GM12872 (cell line): ENCODE measurements at regions not wholly inside any gene's neighbourhood (a gene's known extent, or its start where the extent isn't known, plus 50 kb on each side); places are given as distances from the start of the nearest gene placed in this dataset.

Experiments
- TF ChIP-seq, protein P1 (sequence below): IDR thresholded peaks from 3 replicates; pipeline ENCODE4 v1.5.1; 2011; ENCODE audit warnings: low read depth, mild to moderate bottlenecking, low read length, moderate library complexity; ENCODE audit not compliant: insufficient read depth

DNA sequence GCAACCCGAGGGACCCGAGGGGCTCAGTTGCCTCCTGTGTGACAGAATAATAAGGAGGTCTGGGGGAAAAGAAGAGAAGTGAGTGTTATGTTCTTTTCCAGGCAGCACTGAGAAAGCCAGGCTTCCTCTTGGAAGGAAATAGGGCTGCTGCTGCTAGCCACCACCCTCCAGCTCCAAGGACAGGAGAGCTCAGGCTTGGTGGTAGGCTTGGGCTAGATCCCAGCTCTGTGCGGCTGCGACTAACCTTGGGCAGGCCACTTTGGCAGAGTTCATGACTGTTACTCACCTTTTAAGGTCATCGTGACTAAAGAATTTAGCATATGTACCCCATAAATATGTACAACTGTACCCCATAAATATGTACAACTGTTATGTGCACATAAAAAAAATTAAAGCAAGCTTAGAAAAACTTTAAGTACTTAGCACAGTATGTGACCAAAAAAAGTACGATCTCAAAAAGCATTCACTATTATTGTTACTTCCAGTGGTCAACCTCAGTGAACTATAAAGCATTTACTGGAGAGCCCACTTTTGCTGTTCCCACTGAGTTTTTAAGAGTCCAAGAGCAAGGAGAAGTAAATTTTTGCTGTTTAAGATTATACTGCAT, 124.7 kb upstream of the POU2AF2 start:
- TF ChIP-seq, protein P1, sequence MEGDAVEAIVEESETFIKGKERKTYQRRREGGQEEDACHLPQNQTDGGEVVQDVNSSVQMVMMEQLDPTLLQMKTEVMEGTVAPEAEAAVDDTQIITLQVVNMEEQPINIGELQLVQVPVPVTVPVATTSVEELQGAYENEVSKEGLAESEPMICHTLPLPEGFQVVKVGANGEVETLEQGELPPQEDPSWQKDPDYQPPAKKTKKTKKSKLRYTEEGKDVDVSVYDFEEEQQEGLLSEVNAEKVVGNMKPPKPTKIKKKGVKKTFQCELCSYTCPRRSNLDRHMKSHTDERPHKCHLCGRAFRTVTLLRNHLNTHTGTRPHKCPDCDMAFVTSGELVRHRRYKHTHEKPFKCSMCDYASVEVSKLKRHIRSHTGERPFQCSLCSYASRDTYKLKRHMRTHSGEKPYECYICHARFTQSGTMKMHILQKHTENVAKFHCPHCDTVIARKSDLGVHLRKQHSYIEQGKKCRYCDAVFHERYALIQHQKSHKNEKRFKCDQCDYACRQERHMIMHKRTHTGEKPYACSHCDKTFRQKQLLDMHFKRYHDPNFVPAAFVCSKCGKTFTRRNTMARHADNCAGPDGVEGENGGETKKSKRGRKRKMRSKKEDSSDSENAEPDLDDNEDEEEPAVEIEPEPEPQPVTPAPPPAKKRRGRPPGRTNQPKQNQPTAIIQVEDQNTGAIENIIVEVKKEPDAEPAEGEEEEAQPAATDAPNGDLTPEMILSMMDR: no peak

DNA sequence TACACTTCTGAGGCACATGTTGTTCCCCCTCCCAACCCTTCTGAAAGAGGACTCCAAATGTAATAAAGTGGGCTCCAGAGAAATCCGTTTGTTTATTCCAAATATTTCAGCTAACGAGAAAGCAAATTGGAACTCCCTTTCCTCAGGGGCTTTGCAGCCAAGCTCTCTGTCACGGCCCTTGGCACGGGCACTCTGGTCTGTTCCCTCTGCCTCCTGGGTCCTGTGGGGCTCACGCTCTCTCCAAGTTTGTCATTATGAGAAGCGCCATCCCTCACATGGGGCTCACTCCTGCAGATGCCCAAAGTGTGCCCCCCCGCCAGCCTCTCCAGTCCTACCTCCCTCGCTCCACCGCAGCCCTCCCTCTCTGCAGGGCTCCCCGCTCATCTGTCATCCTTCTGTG, 125.4 kb upstream of the POU2AF2 start:
- TF ChIP-seq, protein P1: no peak

DNA sequence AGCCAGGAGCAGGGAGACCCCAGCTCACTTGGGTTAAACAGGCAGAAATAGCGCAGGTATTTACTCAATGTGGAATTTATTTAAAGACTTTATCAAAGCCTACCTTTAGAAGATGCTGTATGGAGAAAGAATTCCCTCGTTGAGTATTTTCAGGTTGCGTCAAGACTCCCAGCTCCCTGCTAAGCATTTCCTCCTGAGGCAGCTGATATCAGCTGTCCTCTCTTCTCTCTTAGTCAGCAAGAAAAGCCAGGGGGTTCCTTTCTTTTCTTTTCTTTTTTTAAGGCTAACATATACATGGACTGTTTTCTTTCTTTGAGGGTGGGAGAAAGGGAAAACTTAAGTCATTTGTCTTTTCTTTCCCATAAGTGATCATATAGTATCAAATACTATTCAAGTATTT, 125.8 kb upstream of the POU2AF2 start:
- TF ChIP-seq, protein P1: no peak

DNA sequence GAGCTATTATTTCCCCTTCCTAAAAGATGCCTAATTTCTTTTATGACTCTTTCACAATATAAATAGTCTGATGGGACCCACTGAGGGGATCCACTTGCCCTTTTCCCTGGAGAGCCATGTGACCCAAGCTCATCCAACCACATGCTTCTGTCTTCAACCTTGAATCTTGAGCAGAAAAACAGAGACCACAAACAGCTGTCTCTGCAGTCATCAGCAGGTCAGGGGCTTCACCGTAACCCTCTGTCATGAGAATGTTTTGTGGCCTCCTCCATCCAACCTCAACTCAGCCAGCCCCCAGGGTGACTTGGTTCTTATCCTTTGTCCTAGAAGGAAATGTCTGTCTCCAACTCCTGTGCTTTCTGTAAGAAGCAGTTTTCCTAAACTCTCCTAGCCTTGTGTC, 129.6 kb upstream of the POU2AF2 start:
- TF ChIP-seq, protein P1: no peak

DNA sequence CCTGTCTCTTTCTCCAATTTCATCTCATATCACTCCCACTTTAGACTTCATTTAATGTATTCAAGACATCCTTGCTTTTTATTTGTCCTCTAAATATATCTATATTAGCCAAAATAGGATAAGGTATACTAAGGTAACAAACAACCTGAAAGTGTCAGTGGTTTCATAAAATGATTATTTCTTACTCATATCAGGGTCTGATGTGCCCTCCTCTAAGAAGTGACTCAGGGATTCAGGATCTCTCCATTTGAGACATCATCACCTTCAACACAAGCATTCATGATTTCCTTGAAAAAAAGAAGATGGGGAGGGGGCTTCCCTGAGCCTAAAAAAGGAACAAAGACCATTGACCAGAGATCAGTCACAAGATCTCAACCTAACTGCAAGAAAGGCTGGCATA, 131.4 kb upstream of the POU2AF2 start:
- TF ChIP-seq, protein P1: no peak

DNA sequence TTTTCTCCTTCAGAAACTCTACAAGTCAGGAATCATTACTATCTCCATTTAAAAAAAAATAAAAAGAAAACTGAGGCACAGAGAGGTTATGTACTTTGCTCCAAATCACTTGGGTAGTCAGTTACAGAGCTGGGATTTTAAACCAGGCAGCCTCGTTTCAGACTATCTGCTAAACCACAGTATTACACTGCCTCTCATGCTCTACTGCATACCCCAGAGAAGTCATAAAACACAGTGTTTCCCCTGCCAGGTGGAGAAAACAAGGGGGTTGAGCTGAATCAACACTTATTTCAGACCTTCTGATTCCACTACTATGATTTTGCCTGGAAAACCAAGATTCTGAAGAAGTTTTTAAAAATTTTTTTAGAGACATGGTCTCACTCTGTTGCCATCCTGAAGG, 132.9 kb upstream of the POU2AF2 start:
- TF ChIP-seq, protein P1: no peak

DNA sequence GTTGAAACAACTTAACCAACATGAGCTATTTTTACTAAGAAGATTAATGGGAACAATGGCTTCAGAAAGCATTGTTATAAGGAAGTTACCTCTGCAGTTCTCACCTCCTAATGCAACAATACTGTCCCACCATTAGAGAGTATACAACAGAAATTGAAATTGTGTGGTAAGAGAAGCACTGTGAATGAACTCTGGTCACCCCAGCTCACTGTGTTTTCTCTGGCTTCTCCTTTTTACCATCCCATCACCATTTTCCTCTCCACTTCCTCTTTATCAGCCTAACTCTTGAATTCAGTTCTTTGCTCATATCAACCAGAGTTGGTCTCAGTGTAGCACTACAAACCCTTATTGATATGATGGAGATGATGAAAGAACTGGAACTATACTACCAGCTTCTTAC, 138.0 kb upstream of the POU2AF2 start:
- TF ChIP-seq, protein P1: no peak

DNA sequence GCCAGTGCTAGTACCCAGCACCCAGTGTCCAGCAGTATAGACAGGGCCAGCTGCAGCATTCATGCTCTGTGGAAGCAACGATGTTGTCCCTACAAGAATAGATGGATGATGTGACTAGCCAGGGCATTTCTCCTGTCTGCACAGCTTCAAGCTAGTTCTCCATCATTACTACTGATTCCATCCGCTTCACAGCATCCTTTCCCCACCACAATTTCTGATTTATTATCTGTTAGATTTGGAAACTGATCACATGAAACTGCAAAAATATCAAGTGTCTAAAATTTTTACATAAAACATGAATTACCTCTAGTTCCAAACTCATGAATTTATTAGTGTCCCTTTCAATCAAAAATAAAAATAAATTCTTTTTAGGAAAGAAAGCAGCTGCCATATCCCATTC, 138.9 kb upstream of the POU2AF2 start:
- TF ChIP-seq, protein P1: no peak
